ENCODE measurements at regions not wholly inside any gene's neighbourhood (a gene's known extent, or its start where the extent isn't known, plus 50 kb on each side); places are given as distances from the start of the nearest gene placed in this dataset.
"Not testable (repeated sequence)": the region's sequence is repeated elsewhere in the genome, so short reads cannot be mapped to it uniquely, and the experiment has no call there.

DNA sequence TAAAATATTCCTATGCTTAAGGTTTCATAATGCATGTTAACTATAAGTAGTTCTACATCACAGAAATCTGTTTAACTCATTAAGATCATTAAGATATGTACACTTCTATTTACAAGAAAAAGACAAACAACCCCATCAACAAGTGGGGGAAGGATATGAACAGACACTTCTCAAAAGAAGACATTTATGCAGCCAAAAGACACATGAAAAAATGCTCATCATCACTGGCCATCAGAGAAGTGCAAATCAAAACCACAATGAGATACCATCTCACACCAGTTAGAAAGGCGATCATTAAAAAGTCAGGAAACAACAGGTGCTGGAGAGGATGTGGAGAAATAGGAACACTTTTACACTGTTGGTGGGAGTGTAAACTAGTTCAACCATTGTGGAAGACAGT is 1084.3 kb downstream of the GATA3 start:
- H3K27ac ChIP-seq (ENCODE audit: low read length); H3K9ac ChIP-seq (ENCODE audit: low read length); H3K9me2 ChIP-seq (replicated peaks; ENCODE audit: insufficient read depth, low read length); H3K27me3 ChIP-seq (ENCODE audit: low read length); H3K9me3 ChIP-seq (ENCODE audit: low read length); H4K20me1 ChIP-seq (ENCODE audit: insufficient read depth, low read depth, low read length); H3K4me2 ChIP-seq (ENCODE audit: low read depth, low read length, poor library complexity, severe bottlenecking); DNase-seq; H3K79me2 ChIP-seq (ENCODE audit: low read length); H2AFZ ChIP-seq (ENCODE audit: low read length); H3K4me3 ChIP-seq (ENCODE audit: low read length); H3K4me1 ChIP-seq (ENCODE audit: low read length); H3K36me3 ChIP-seq (ENCODE audit: insufficient read depth, low read length): not testable (repeated sequence)

DNA sequence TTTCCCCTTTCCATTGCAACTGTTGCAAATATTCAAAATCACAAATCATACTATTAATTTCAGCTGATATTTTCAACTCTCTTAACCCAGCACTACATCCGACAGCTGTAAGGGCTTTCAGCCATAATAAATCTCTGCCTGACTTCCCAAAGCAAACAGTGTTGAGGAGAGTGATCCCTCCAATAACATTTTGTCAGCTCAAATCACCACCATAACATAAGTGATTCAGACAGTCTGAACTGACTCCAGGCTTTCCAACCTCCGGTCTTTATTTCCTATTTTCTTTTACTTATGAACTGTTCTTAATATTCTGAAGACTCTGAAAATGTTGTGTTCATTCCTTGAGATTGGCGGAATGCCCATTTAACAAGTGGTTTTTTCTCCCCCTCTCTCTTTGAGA is 1085.9 kb downstream of the GATA3 start:
- no peak overlapping the region for H3K9ac ChIP-seq (ENCODE audit: low read length)
- no peaks in the 10 kb centered on the region for H3K9me2 ChIP-seq (replicated peaks; ENCODE audit: insufficient read depth, low read length)
- H3K27me3 ChIP-seq (ENCODE audit: low read length): no peaks in the 10 kb centered on the region
- no peak for DNase-seq
- no peak overlapping the region for H2AFZ ChIP-seq (ENCODE audit: low read length)
- no peak overlapping the region for H3K4me3 ChIP-seq (ENCODE audit: low read length)
- no peaks in the 10 kb centered on the region for H4K20me1 ChIP-seq (ENCODE audit: insufficient read depth, low read depth, low read length)
- no peak overlapping the region for H3K27ac ChIP-seq (ENCODE audit: low read length)
- H3K4me1 ChIP-seq (ENCODE audit: low read length): no peaks in the 10 kb centered on the region
- H3K79me2 ChIP-seq (ENCODE audit: low read length): no peaks in the 10 kb centered on the region
- H3K36me3 ChIP-seq (ENCODE audit: insufficient read depth, low read length): no peaks in the 10 kb centered on the region
- no peak overlapping the region for H3K4me2 ChIP-seq (ENCODE audit: low read depth, low read length, poor library complexity, severe bottlenecking)
- no peaks in the 10 kb centered on the region for H3K9me3 ChIP-seq (ENCODE audit: low read length)

DNA sequence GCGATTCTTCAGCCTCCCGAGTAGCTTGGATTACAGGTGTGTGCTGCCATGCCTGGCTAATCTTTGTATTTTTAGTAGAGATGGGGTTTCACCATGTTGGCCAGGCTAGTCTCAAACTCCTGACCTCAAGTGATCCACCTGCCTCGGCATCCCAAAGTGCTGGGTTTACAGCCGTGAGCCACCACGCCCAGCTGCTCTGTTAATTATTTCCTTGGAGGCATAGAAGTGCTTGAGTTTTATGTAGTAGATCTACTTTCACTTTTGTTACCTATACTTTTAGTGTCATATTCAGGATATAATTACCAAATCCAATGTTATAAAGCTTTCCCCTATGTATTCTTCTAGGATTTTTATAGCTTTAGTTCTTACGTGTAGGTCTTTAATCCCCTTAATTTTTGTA is 1093.0 kb downstream of the GATA3 start:
- H3K36me3 ChIP-seq (ENCODE audit: insufficient read depth, low read length): no peaks in the 10 kb centered on the region
- H3K4me3 ChIP-seq (ENCODE audit: low read length): no peak overlapping the region
- no peaks in the 10 kb centered on the region for H3K9me3 ChIP-seq (ENCODE audit: low read length)
- no peaks in the 10 kb centered on the region for H3K79me2 ChIP-seq (ENCODE audit: low read length)
- no peak overlapping the region for H3K9ac ChIP-seq (ENCODE audit: low read length)
- no peak for DNase-seq
- no peaks in the 10 kb centered on the region for H3K9me2 ChIP-seq (replicated peaks; ENCODE audit: insufficient read depth, low read length)
- H3K27ac ChIP-seq (ENCODE audit: low read length): no peak overlapping the region
- no peak overlapping the region for H3K4me2 ChIP-seq (ENCODE audit: low read depth, low read length, poor library complexity, severe bottlenecking)
- no peaks in the 10 kb centered on the region for H4K20me1 ChIP-seq (ENCODE audit: insufficient read depth, low read depth, low read length)
- no peak overlapping the region for H2AFZ ChIP-seq (ENCODE audit: low read length)
- H3K27me3 ChIP-seq (ENCODE audit: low read length): no peaks in the 10 kb centered on the region
- no peaks in the 10 kb centered on the region for H3K4me1 ChIP-seq (ENCODE audit: low read length)

- H3K79me2 ChIP-seq (ENCODE audit: low read length): no peaks in the 10 kb centered on the region
- no peaks in the 10 kb centered on the region for H3K9me2 ChIP-seq (replicated peaks; ENCODE audit: insufficient read depth, low read length)
- H2AFZ ChIP-seq (ENCODE audit: low read length): no peak overlapping the region
- DNase-seq: no peak
- no peak overlapping the region for H3K9ac ChIP-seq (ENCODE audit: low read length)
- H3K27me3 ChIP-seq (ENCODE audit: low read length): no peaks in the 10 kb centered on the region
- no peaks in the 10 kb centered on the region for H3K36me3 ChIP-seq (ENCODE audit: insufficient read depth, low read length)
- no peaks in the 10 kb centered on the region for H3K9me3 ChIP-seq (ENCODE audit: low read length)
- H3K4me3 ChIP-seq (ENCODE audit: low read length): no peak overlapping the region
- H3K27ac ChIP-seq (ENCODE audit: low read length): no peak overlapping the region
- H3K4me2 ChIP-seq (ENCODE audit: low read depth, low read length, poor library complexity, severe bottlenecking): no peak overlapping the region
- no peaks in the 10 kb centered on the region for H3K4me1 ChIP-seq (ENCODE audit: low read length)
- H4K20me1 ChIP-seq (ENCODE audit: insufficient read depth, low read depth, low read length): no peaks in the 10 kb centered on the region
Observed at GRCh38 chr10:9149134-9149533, 1094.6 kb downstream of the GATA3 start.

DNA sequence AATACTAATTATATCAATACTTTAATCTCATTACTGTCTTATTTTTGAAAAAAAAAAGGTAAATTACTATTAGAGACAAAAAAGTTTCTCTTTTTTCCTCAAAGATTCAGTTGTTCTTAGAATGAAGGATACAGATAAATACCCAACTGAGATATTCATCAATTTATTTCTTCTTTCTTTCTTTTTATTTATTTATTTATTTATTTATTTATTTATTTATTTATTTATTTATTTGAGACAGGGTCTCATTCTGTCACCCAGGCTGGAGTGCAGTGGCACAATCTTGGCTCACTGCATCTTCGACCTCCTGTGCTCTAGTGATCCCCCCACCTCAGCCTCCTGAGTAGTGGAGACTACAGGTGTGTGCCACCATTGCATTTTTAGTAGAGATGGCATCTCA is 1098.6 kb downstream of the GATA3 start:
- not testable (repeated sequence) for H3K27me3 ChIP-seq (ENCODE audit: low read length); H3K9ac ChIP-seq (ENCODE audit: low read length); H3K9me2 ChIP-seq (replicated peaks; ENCODE audit: insufficient read depth, low read length); H3K27ac ChIP-seq (ENCODE audit: low read length); H2AFZ ChIP-seq (ENCODE audit: low read length); H4K20me1 ChIP-seq (ENCODE audit: insufficient read depth, low read depth, low read length); H3K79me2 ChIP-seq (ENCODE audit: low read length); H3K4me1 ChIP-seq (ENCODE audit: low read length); DNase-seq; H3K4me2 ChIP-seq (ENCODE audit: low read depth, low read length, poor library complexity, severe bottlenecking); H3K36me3 ChIP-seq (ENCODE audit: insufficient read depth, low read length); H3K4me3 ChIP-seq (ENCODE audit: low read length); H3K9me3 ChIP-seq (ENCODE audit: low read length)

- H3K9me2 ChIP-seq (replicated peaks; ENCODE audit: insufficient read depth, low read length): no peaks in the 10 kb centered on the region
- no peaks in the 10 kb centered on the region for H3K79me2 ChIP-seq (ENCODE audit: low read length)
- DNase-seq: no peak
- no peak overlapping the region for H3K4me3 ChIP-seq (ENCODE audit: low read length)
- H3K27me3 ChIP-seq (ENCODE audit: low read length): no peaks in the 10 kb centered on the region
- no peak overlapping the region for H3K27ac ChIP-seq (ENCODE audit: low read length)
- no peak overlapping the region for H3K4me2 ChIP-seq (ENCODE audit: low read depth, low read length, poor library complexity, severe bottlenecking)
- no peaks in the 10 kb centered on the region for H4K20me1 ChIP-seq (ENCODE audit: insufficient read depth, low read depth, low read length)
- H3K9me3 ChIP-seq (ENCODE audit: low read length): no peaks in the 10 kb centered on the region
- H2AFZ ChIP-seq (ENCODE audit: low read length): no peak overlapping the region
- H3K9ac ChIP-seq (ENCODE audit: low read length): no peak overlapping the region
- no peaks in the 10 kb centered on the region for H3K36me3 ChIP-seq (ENCODE audit: insufficient read depth, low read length)
- H3K4me1 ChIP-seq (ENCODE audit: low read length): no peaks in the 10 kb centered on the region
Observed at GRCh38 chr10:9157656-9158055, 1103.2 kb downstream of the GATA3 start.

DNA sequence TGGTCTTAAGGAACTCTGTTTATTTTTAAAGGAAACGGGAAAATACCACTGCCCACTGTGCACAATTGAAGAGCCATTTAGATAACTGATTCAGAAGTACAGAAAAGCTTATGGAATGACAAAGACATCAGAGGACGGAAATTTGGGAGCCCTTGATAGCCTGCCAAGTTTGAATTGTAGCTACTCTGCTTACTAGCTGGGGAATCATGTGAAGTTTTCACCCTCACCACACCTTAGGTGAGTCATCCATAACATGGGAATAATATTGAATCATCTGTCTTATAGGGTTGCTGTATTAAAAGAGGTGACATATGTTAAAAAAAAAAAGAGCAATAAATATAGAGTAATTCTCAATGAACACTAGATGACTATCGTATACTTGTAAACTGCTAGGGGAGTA is 1104.2 kb downstream of the GATA3 start:
- Histone ChIP-seq H4K20me1 (ENCODE audit: insufficient read depth, low read depth, low read length) (no peaks in the 10 kb centered on the region), H2AFZ (ENCODE audit: low read length) (no peak overlapping the region), H3K27me3 (ENCODE audit: low read length) (no peaks in the 10 kb centered on the region)

GRCh38 chr10:9160275-9160674 is 1105.8 kb downstream of the GATA3 start:
- Histone ChIP-seq H3K4me1 (ENCODE audit: low read length) (no peaks in the 10 kb centered on the region), H3K9me3 (ENCODE audit: low read length) (no peaks in the 10 kb centered on the region), H4K20me1 (ENCODE audit: insufficient read depth, low read depth, low read length) (no peaks in the 10 kb centered on the region), H3K79me2 (ENCODE audit: low read length) (no peaks in the 10 kb centered on the region), H3K27me3 (ENCODE audit: low read length) (no peaks in the 10 kb centered on the region), H3K4me2 (ENCODE audit: low read depth, low read length, poor library complexity, severe bottlenecking) (no peak overlapping the region), H3K27ac (ENCODE audit: low read length) (no peak overlapping the region), H3K9me2 (replicated peaks; ENCODE audit: insufficient read depth, low read length) (no peaks in the 10 kb centered on the region), H2AFZ (ENCODE audit: low read length) (no peak overlapping the region), H3K4me3 (ENCODE audit: low read length) (no peak overlapping the region), H3K9ac (ENCODE audit: low read length) (no peak overlapping the region), H3K36me3 (ENCODE audit: insufficient read depth, low read length) (no peaks in the 10 kb centered on the region)
- DNase-seq: no peak

More for the DNA sequence above, 1104.2 kb downstream of the GATA3 start:
- Histone ChIP-seq H3K9me3 (ENCODE audit: low read length) (no peaks in the 10 kb centered on the region), H3K79me2 (ENCODE audit: low read length) (no peaks in the 10 kb centered on the region), H3K9ac (ENCODE audit: low read length) (no peak overlapping the region), H3K4me3 (ENCODE audit: low read length) (no peak overlapping the region), H3K9me2 (replicated peaks; ENCODE audit: insufficient read depth, low read length) (no peaks in the 10 kb centered on the region), H3K4me1 (ENCODE audit: low read length) (no peaks in the 10 kb centered on the region), H3K4me2 (ENCODE audit: low read depth, low read length, poor library complexity, severe bottlenecking) (no peak overlapping the region), H3K36me3 (ENCODE audit: insufficient read depth, low read length) (no peaks in the 10 kb centered on the region), H3K27ac (ENCODE audit: low read length) (no peak overlapping the region)
- no peak for DNase-seq

GRCh38 chr10:9163699-9164098 is 1109.2 kb downstream of the GATA3 start:
- H4K20me1 ChIP-seq (ENCODE audit: insufficient read depth, low read depth, low read length): no peaks in the 10 kb centered on the region
- H3K9me2 ChIP-seq (replicated peaks; ENCODE audit: insufficient read depth, low read length): no peaks in the 10 kb centered on the region

More at GRCh38 chr10:9163699-9164098, 1109.2 kb downstream of the GATA3 start:
- Histone ChIP-seq H3K79me2 (ENCODE audit: low read length) (no peaks in the 10 kb centered on the region), H3K9me3 (ENCODE audit: low read length) (no peaks in the 10 kb centered on the region), H3K4me1 (ENCODE audit: low read length) (no peaks in the 10 kb centered on the region), H3K4me2 (ENCODE audit: low read depth, low read length, poor library complexity, severe bottlenecking) (no peak overlapping the region), H3K9ac (ENCODE audit: low read length) (no peak overlapping the region), H3K27ac (ENCODE audit: low read length) (no peak overlapping the region), H3K36me3 (ENCODE audit: insufficient read depth, low read length) (no peaks in the 10 kb centered on the region), H3K27me3 (ENCODE audit: low read length) (0 out of 2 replicates have a peak, but pooled peaks cover 2% of the 10 kb centered on the region), H2AFZ (ENCODE audit: low read length) (no peak overlapping the region), H3K4me3 (ENCODE audit: low read length) (no peak overlapping the region)
- no peak for DNase-seq

Measured in Karpas-422 (cell line).